22Rv1 (cell line): ENCODE measurements at regions not wholly inside any gene's neighbourhood (a gene's known extent, or its start where the extent isn't known, plus 50 kb on each side); places are given as distances from the start of the nearest gene placed in this dataset.
"Not testable (repeated sequence)": the region's sequence is repeated elsewhere in the genome, so short reads cannot be mapped to it uniquely, and the experiment has no call there.

Experiments
- H3K27ac ChIP-seq: fragments of 450-650 bp; 2 replicates; pipeline ENCODE4 v1.5.1; 2017
- CTCF ChIP-seq: fragments of 450-650 bp; IDR thresholded peaks from 2 replicates; pipeline ENCODE4 v1.5.1; 2017; ENCODE audit warnings: mild to moderate bottlenecking

GRCh38 chr2:87341601-87342014 lies 320.0 kb upstream of the PLGLB1 start:
- not testable (repeated sequence) for H3K27ac ChIP-seq
- TF ChIP-seq CTCF, result peak; percentile 79

GRCh38 chr2:87342175-87342574 lies 320.5 kb upstream of the PLGLB1 start:
- H3K27ac ChIP-seq, result not testable (repeated sequence)

- H3K27ac ChIP-seq, result not testable (repeated sequence)
Observed at GRCh38 chr2:87343347-87343746, 321.7 kb upstream of the PLGLB1 start.

GRCh38 chr2:87345283-87345682 lies 323.6 kb upstream of the PLGLB1 start:
- H3K27ac ChIP-seq, result not testable (repeated sequence)

- peak overlapping the region; percentile 51 for H3K27ac ChIP-seq
Observed at GRCh38 chr2:87348556-87348955, 326.9 kb upstream of the PLGLB1 start.

GRCh38 chr2:87349006-87349405 lies 327.4 kb upstream of the PLGLB1 start:
- peak overlapping the region; percentile 51 for H3K27ac ChIP-seq

- not testable (repeated sequence) for H3K27ac ChIP-seq
Observed at GRCh38 chr2:87352178-87352934, 330.7 kb upstream of the PLGLB1 start.

GRCh38 chr2:87353408-87353807 lies 331.8 kb upstream of the PLGLB1 start:
- H3K27ac ChIP-seq, result not testable (repeated sequence)

- H3K27ac ChIP-seq, result not testable (repeated sequence)
Observed at GRCh38 chr2:87354102-87354501, 332.5 kb upstream of the PLGLB1 start.

GRCh38 chr2:87360250-87360649 lies 338.6 kb upstream of the PLGLB1 start:
- not testable (repeated sequence) for H3K27ac ChIP-seq

GRCh38 chr2:87360927-87361326 lies 339.3 kb upstream of the PLGLB1 start:
- H3K27ac ChIP-seq, result not testable (repeated sequence)

- not testable (repeated sequence) for H3K27ac ChIP-seq
Observed at GRCh38 chr2:87361805-87362204, 340.2 kb upstream of the PLGLB1 start.

- not testable (repeated sequence) for H3K27ac ChIP-seq
Observed at GRCh38 chr2:87364379-87364778, 342.7 kb upstream of the PLGLB1 start.

GRCh38 chr2:87365038-87365437 lies 343.4 kb upstream of the PLGLB1 start:
- not testable (repeated sequence) for H3K27ac ChIP-seq

GRCh38 chr2:87386063-87386560 lies 361.8 kb upstream of the PLGLB2 start:
- H3K27ac ChIP-seq, result not testable (repeated sequence)

- not testable (repeated sequence) for H3K27ac ChIP-seq
Observed at GRCh38 chr2:87395784-87396183, 352.1 kb upstream of the PLGLB2 start.

GRCh38 chr2:87396551-87397265 lies 351.2 kb upstream of the PLGLB2 start:
- not testable (repeated sequence) for H3K27ac ChIP-seq

GRCh38 chr2:87397276-87398065 lies 350.4 kb upstream of the PLGLB2 start:
- H3K27ac ChIP-seq, result not testable (repeated sequence)

- not testable (repeated sequence) for H3K27ac ChIP-seq
Observed at GRCh38 chr2:87398567-87399305, 349.2 kb upstream of the PLGLB2 start.
